ENCODE measurements at regions not wholly inside any gene's neighbourhood (a gene's known extent, or its start where the extent isn't known, plus 50 kb on each side); places are given as distances from the start of the nearest gene placed in this dataset.

DNA sequence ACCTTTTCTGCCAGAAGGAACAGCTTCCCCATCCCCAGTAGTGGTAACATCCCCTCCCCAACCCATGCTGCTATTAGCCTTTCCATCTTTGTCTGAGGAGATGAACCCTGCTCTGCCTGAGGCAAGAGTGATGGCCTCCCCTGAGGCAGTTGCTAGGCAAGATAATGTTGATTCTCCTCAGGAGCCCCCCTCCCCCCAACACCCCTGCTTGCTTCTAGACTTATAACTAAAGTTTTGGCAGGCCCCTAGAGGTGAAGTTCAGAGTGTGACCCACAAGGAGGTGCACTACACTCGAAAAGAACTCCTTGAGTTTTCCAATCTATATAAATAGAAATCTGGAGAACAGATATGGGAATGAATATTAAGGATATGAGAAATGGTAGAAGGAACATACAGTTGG is 962.5 kb downstream of the ADGRL3 start:
- TF ChIP-seq, protein P1, sequence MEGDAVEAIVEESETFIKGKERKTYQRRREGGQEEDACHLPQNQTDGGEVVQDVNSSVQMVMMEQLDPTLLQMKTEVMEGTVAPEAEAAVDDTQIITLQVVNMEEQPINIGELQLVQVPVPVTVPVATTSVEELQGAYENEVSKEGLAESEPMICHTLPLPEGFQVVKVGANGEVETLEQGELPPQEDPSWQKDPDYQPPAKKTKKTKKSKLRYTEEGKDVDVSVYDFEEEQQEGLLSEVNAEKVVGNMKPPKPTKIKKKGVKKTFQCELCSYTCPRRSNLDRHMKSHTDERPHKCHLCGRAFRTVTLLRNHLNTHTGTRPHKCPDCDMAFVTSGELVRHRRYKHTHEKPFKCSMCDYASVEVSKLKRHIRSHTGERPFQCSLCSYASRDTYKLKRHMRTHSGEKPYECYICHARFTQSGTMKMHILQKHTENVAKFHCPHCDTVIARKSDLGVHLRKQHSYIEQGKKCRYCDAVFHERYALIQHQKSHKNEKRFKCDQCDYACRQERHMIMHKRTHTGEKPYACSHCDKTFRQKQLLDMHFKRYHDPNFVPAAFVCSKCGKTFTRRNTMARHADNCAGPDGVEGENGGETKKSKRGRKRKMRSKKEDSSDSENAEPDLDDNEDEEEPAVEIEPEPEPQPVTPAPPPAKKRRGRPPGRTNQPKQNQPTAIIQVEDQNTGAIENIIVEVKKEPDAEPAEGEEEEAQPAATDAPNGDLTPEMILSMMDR (conservative IDR thresholded peaks at IDR 0.05; ENCODE audit: low read depth in 2 of 2), result peak; percentile 40 to 49
- TF ChIP-seq POLR2AphosphoS5 (IDR thresholded peaks at IDR 0.05; ENCODE audit: low read depth), result no peak
- TF ChIP-seq, protein P2, sequence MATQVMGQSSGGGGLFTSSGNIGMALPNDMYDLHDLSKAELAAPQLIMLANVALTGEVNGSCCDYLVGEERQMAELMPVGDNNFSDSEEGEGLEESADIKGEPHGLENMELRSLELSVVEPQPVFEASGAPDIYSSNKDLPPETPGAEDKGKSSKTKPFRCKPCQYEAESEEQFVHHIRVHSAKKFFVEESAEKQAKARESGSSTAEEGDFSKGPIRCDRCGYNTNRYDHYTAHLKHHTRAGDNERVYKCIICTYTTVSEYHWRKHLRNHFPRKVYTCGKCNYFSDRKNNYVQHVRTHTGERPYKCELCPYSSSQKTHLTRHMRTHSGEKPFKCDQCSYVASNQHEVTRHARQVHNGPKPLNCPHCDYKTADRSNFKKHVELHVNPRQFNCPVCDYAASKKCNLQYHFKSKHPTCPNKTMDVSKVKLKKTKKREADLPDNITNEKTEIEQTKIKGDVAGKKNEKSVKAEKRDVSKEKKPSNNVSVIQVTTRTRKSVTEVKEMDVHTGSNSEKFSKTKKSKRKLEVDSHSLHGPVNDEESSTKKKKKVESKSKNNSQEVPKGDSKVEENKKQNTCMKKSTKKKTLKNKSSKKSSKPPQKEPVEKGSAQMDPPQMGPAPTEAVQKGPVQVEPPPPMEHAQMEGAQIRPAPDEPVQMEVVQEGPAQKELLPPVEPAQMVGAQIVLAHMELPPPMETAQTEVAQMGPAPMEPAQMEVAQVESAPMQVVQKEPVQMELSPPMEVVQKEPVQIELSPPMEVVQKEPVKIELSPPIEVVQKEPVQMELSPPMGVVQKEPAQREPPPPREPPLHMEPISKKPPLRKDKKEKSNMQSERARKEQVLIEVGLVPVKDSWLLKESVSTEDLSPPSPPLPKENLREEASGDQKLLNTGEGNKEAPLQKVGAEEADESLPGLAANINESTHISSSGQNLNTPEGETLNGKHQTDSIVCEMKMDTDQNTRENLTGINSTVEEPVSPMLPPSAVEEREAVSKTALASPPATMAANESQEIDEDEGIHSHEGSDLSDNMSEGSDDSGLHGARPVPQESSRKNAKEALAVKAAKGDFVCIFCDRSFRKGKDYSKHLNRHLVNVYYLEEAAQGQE (IDR thresholded peaks at IDR 0.05; ENCODE audit: unreplicated experiment), result no peak
